Omental fat pad (tissue), 3 donors: ENCODE measurements at regions not wholly inside any gene's neighbourhood (a gene's known extent, or its start where the extent isn't known, plus 50 kb on each side); places are given as distances from the start of the nearest gene placed in this dataset.

Experiments used
- ATAC-seq: fragments of 150-250 bp; one replicate; pipeline ENCODE4 v1.9.1; 2016; ENCODE audit warnings: mild to moderate bottlenecking, moderate library complexity; ENCODE audit not compliant: low FRiP score
- DNase-seq: peaks from one replicate; pipeline ENCODE4 v3.0.0-alpha.2; 2019; ENCODE audit warnings: low spot score
- TF ChIP-seq, protein P1 (sequence below), 3 donors: fragments of 450-650 bp; IDR thresholded peaks; one replicate each; pipeline ENCODE4 v1.5.1; 2016 to 2017; ENCODE audit warnings: antibody characterized with exemption in 3 of 3, mild to moderate bottlenecking in 3 of 3, moderate library complexity in 2 of 3

DNA sequence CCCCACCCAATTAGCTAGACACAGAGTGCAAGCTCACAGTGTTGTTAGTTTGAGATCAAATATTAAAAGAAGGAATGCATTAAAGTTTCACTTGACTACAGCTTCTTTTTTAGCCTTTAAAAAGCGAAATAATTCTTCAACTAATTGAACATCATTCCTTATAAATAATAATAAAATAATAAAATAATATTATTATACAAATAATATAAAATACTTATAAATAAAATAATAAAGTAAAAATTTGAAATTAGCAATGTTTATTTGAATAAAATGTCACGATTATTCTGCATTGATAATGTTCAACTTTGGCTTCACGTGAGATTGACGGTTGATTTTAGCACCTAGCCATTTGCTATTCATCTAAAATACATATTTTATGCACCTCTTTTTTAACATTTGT, 819.3 kb downstream of the FRK start:
- no peak for ATAC-seq
- TF ChIP-seq, protein P1, sequence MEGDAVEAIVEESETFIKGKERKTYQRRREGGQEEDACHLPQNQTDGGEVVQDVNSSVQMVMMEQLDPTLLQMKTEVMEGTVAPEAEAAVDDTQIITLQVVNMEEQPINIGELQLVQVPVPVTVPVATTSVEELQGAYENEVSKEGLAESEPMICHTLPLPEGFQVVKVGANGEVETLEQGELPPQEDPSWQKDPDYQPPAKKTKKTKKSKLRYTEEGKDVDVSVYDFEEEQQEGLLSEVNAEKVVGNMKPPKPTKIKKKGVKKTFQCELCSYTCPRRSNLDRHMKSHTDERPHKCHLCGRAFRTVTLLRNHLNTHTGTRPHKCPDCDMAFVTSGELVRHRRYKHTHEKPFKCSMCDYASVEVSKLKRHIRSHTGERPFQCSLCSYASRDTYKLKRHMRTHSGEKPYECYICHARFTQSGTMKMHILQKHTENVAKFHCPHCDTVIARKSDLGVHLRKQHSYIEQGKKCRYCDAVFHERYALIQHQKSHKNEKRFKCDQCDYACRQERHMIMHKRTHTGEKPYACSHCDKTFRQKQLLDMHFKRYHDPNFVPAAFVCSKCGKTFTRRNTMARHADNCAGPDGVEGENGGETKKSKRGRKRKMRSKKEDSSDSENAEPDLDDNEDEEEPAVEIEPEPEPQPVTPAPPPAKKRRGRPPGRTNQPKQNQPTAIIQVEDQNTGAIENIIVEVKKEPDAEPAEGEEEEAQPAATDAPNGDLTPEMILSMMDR (IDR thresholded peaks at IDR 0.05): no peak
- DNase-seq: no peak

DNA sequence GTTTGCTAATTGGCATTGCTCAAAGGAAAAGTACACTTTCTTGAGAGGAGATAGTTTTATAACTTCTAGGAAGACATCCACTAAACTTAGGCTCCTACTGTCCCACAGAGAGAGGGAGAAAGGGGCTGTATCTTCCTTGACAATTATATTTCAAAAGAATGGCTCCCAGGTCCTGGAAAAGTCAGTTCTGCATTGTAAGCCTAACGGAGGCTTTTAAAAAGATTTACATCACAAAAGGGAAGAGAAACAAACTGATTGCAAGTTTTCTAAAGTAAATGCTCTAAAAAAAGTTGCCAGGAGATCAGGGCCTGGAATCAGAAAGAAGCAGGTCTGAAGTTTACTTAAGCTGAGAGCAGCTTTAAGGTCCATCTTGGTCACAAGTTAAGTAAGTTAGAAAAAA, 839.5 kb downstream of the FRK start:
- DNase-seq (no peak), ATAC-seq (no peak)
- TF ChIP-seq, protein P1 (IDR thresholded peaks at IDR 0.05): no peak

DNA sequence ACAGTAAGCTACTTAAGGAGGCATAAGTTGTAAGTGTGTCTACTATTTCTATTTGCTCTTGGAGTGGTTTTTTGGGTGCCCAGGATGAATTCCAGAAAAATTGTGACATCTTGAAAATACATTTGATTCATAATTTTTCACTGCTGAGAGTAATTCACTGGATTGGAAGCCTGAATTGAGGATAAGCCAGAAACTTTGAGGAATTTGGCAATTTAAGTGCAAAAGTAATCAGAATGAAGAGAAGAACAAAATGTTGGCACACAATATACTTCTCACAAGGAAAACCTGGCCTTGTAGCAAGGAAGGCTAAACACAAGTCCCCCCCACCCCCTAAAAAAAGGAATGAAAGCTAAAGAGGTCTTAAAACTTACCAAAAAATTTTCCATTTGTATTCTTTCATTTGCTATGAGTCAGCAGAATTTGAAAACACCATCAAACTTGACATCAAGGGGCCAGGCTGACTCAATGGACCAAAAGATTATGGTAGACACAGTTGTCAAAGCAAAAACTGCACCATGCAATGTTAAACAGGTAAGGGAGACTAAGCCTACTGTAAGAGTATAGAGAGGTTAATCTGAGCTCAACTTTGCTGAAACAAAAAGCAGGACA, 840.0 kb downstream of the FRK start:
- DNase-seq (no peak), ATAC-seq (no peak)
- TF ChIP-seq, protein P1 (IDR thresholded peaks at IDR 0.05): no peak

DNA sequence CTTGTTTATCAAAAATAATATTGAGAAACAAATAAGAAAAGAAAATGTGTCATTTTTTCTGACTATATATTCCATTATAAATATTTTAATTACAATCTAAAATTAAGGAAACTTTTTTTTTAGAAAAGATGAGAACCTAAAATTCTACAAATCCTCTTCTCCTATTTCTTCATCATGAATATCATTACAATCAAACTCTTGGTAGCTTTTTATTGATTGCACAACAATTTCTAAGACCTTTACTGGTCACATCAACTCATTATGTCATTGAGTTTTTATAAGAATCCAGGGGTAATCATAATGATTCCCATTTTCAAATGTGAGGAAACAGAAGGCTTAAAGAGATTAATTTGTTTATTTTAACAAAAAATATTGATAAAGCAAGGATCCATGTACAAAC, 841.0 kb downstream of the FRK start:
- TF ChIP-seq, protein P1 (IDR thresholded peaks at IDR 0.05): no peak
- no peak for DNase-seq
- no peak for ATAC-seq

- TF ChIP-seq, protein P1 (IDR thresholded peaks at IDR 0.05): no peak
- DNase-seq (no peak), ATAC-seq (no peak)
Observed at GRCh38 chr6:115216835-115217234, 843.9 kb downstream of the FRK start.

GRCh38 chr6:115214283-115214682, 846.4 kb downstream of the FRK start:
- TF ChIP-seq, protein P1 (IDR thresholded peaks at IDR 0.05): no peak
- no peak for DNase-seq
- no peak for ATAC-seq

- no peak for DNase-seq
- TF ChIP-seq, protein P1 (IDR thresholded peaks at IDR 0.05): no peak
Observed at GRCh38 chr6:115203381-115203780, 857.3 kb downstream of the FRK start.

More at GRCh38 chr6:115203381-115203780, 857.3 kb downstream of the FRK start:
- no peak for ATAC-seq
